ENCODE measurements at regions not wholly inside any gene's neighbourhood (a gene's known extent, or its start where the extent isn't known, plus 50 kb on each side); places are given as distances from the start of the nearest gene placed in this dataset.

- no peak overlapping the region for H3K27ac ChIP-seq
- no peak for TF ChIP-seq CTCF (conservative IDR thresholded peaks at IDR 0.05; ENCODE audit: low read depth, low read length)
Observed at GRCh38 chr17:68142595-68142994, 105.2 kb upstream of the AMZ2 start.

GRCh38 chr17:68143425-68143824 lies 104.4 kb upstream of the AMZ2 start:
- Histone ChIP-seq H3K79me2 (ENCODE audit: insufficient read depth, low read depth) (no peaks in the 10 kb centered on the region), H4K20me1 (ENCODE audit: insufficient read depth) (no peaks in the 10 kb centered on the region), H3K4me3 (IDR thresholded peaks at IDR 0.05; ENCODE audit: insufficient read depth, low read depth, low read length) (no peak overlapping the region), H3K4me2 (peak overlapping the region; percentile 22; the same call in 1 of the 2 replicates), H3K36me3 (ENCODE audit: insufficient read depth) (no peaks in the 10 kb centered on the region), H2AFZ (ENCODE audit: low read depth) (no peak overlapping the region), H3K27me3 (ENCODE audit: insufficient read depth, low read depth) (no peaks in the 10 kb centered on the region), H3K27ac (no peak overlapping the region), H3K4me1 (ENCODE audit: low read depth, poor library complexity, severe bottlenecking) (peaks cover 26% of the 10 kb centered on the region), H3K9ac (no peak overlapping the region)
- no peak for TF ChIP-seq CTCF (conservative IDR thresholded peaks at IDR 0.05; ENCODE audit: low read depth, low read length)

More at GRCh38 chr17:68142595-68142994, 105.2 kb upstream of the AMZ2 start:
- Histone ChIP-seq H3K4me1 (ENCODE audit: low read depth, poor library complexity, severe bottlenecking) (peaks cover 26% of the 10 kb centered on the region), H3K4me3 (IDR thresholded peaks at IDR 0.05; ENCODE audit: insufficient read depth, low read depth, low read length) (no peak overlapping the region), H3K9ac (no peak overlapping the region), H2AFZ (ENCODE audit: low read depth) (no peak overlapping the region), H3K79me2 (ENCODE audit: insufficient read depth, low read depth) (no peaks in the 10 kb centered on the region), H3K27me3 (ENCODE audit: insufficient read depth, low read depth) (no peaks in the 10 kb centered on the region), H4K20me1 (ENCODE audit: insufficient read depth) (no peaks in the 10 kb centered on the region), H3K4me2 (no peak overlapping the region; the same call in 1 of the 2 replicates), H3K36me3 (ENCODE audit: insufficient read depth) (no peaks in the 10 kb centered on the region)

DNA sequence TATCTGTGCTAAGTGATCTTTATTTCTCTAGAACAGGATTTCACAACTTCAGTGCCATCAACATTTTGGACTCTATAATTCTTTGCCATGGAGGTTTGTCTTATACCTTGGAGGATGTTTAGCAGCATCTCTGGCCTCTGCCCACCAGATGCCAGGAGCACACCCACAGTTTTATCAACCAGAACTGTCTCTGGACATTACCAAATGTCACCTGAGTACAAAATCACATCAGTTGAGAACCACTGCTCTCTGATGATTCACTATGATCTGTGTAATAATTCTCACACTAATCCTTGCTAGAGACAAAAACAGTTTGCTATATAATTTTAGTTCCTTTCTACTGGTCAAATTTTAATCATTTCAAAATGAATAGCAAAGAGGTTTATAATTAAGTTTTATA lies 102.8 kb upstream of the AMZ2 start:
- Histone ChIP-seq H3K4me3 (IDR thresholded peaks at IDR 0.05; ENCODE audit: insufficient read depth, low read depth, low read length) (no peak overlapping the region), H3K4me1 (ENCODE audit: low read depth, poor library complexity, severe bottlenecking) (peaks cover 26% of the 10 kb centered on the region), H3K36me3 (ENCODE audit: insufficient read depth) (no peaks in the 10 kb centered on the region), H3K4me2 (no peak overlapping the region), H3K27me3 (ENCODE audit: insufficient read depth, low read depth) (no peaks in the 10 kb centered on the region), H4K20me1 (ENCODE audit: insufficient read depth) (no peaks in the 10 kb centered on the region), H3K27ac (no peak overlapping the region), H2AFZ (ENCODE audit: low read depth) (no peak overlapping the region), H3K79me2 (ENCODE audit: insufficient read depth, low read depth) (no peaks in the 10 kb centered on the region), H3K9ac (no peak overlapping the region)
- TF ChIP-seq CTCF (conservative IDR thresholded peaks at IDR 0.05; ENCODE audit: low read depth, low read length) = no peak

DNA sequence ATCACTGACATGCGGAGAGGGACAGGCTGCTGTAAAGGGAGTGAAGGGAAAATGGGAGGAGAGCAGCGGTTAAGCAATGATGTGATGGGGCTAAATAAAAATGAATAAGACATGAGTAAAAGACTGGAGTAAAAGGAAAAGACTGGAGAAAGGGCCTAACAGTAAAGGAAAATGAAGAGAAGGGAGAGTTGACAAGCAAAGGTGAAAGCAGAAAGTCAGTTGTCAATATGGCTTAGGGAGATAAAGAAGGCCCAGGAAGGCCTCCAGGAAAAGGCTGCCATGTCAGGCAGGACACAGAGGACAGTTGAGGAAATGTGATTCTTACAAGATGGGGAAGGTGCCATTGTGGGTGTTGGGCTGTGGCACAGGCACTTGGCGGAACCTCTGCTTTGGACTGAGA lies 98.9 kb upstream of the AMZ2 start:
- Histone ChIP-seq H2AFZ (ENCODE audit: low read depth) (no peak overlapping the region), H3K36me3 (ENCODE audit: insufficient read depth) (no peaks in the 10 kb centered on the region), H3K79me2 (ENCODE audit: insufficient read depth, low read depth) (no peaks in the 10 kb centered on the region), H3K4me3 (IDR thresholded peaks at IDR 0.05; ENCODE audit: insufficient read depth, low read depth, low read length) (no peak overlapping the region), H3K27ac (no peak overlapping the region), H4K20me1 (ENCODE audit: insufficient read depth) (no peaks in the 10 kb centered on the region), H3K4me2 (no peak overlapping the region), H3K9ac (no peak overlapping the region), H3K27me3 (ENCODE audit: insufficient read depth, low read depth) (no peaks in the 10 kb centered on the region), H3K4me1 (ENCODE audit: low read depth, poor library complexity, severe bottlenecking) (peaks cover 6% of the 10 kb centered on the region)
- TF ChIP-seq CTCF (conservative IDR thresholded peaks at IDR 0.05; ENCODE audit: low read depth, low read length) = no peak

Data from KMS-11 (cell line).